Mucosa of gallbladder (tissue), 1 donor: ENCODE measurements at regions not wholly inside any gene's neighbourhood (a gene's known extent, or its start where the extent isn't known, plus 50 kb on each side); places are given as distances from the start of the nearest gene placed in this dataset.
A peak's percentile ranks its signal among the peaks of the same experiment; 100 is the strongest.
"Not testable (repeated sequence)": the region's sequence is repeated elsewhere in the genome, so short reads cannot be mapped to it uniquely, and the experiment has no call there.

ENCODE experiments used
- DNase-seq: peaks from one replicate; pipeline ENCODE4 v3.0.0-alpha.2; 2020; ENCODE audit warnings: low spot score
- donor health status: DM: no; HTN: no; CAD: no.

- no peak for DNase-seq
These were observed 68.8 kb downstream of the SSX7 start for GRCh38 chrX:52585892-52586291.

- DNase-seq = no peak
These were observed 60.8 kb upstream of the XAGE1B start for GRCh38 chrX:52577464-52578173.

GRCh38 chrX:52576946-52577345, 60.1 kb upstream of the XAGE1B start:
- no peak for DNase-seq

- DNase-seq = no peak
These were observed 59.6 kb upstream of the XAGE1B start for GRCh38 chrX:52576474-52576873.

- DNase-seq = peak; percentile 22
These were observed 57.8 kb upstream of the XAGE1B start for GRCh38 chrX:52574416-52575275.

GRCh38 chrX:52568146-52568545, 51.3 kb upstream of the XAGE1B start:
- not testable (repeated sequence) for DNase-seq
